SKM-1 treated with dmso at 0.1 percent for 144 hours (cell line): ENCODE measurements at regions not wholly inside any gene's neighbourhood (a gene's known extent, or its start where the extent isn't known, plus 50 kb on each side); places are given as distances from the start of the nearest gene placed in this dataset.

ENCODE experiments used
- DNase-seq: peaks from one replicate; lab custom pipeline; 2025; ENCODE audit not compliant: unreplicated experiment; lab: John Stamatoyannopoulos, UW

GRCh38 chr5:65068410-65068809, 299.7 kb downstream of the CWC27 start:
- no peak for DNase-seq

- DNase-seq: no peak
Observed at GRCh38 chr5:65070026-65070425, 301.3 kb downstream of the CWC27 start.

GRCh38 chr5:65072850-65073249, 304.1 kb downstream of the CWC27 start:
- no peak for DNase-seq

- no peak for DNase-seq
Observed at GRCh38 chr5:65073250-65073661, 304.5 kb downstream of the CWC27 start.

GRCh38 chr5:65075623-65076250, 307.0 kb downstream of the CWC27 start:
- DNase-seq: no peak

GRCh38 chr5:65076251-65076869, 307.6 kb downstream of the CWC27 start:
- DNase-seq: peak; percentile 61

GRCh38 chr5:65077653-65078052, 308.9 kb downstream of the CWC27 start:
- no peak for DNase-seq

- no peak for DNase-seq
Observed at GRCh38 chr5:65078331-65078730, 309.6 kb downstream of the CWC27 start.

GRCh38 chr5:65081071-65081470, 312.3 kb downstream of the CWC27 start:
- no peak for DNase-seq

- DNase-seq: peak; percentile 62
Observed at GRCh38 chr5:65084795-65085515, 316.2 kb downstream of the CWC27 start.

GRCh38 chr5:65085516-65085850, 316.8 kb downstream of the CWC27 start:
- no peak for DNase-seq

GRCh38 chr5:65086234-65086890, 317.6 kb downstream of the CWC27 start:
- DNase-seq: no peak

GRCh38 chr5:65087154-65087553, 318.4 kb downstream of the CWC27 start:
- DNase-seq: no peak

GRCh38 chr5:65094279-65094678, 325.5 kb downstream of the CWC27 start:
- DNase-seq: no peak

- no peak for DNase-seq
Observed at GRCh38 chr5:65098393-65098792, 329.7 kb downstream of the CWC27 start.
